ENCODE measurements at regions not wholly inside any gene's neighbourhood (a gene's known extent, or its start where the extent isn't known, plus 50 kb on each side); places are given as distances from the start of the nearest gene placed in this dataset.
"Not testable (repeated sequence)": the region's sequence is repeated elsewhere in the genome, so short reads cannot be mapped to it uniquely, and the experiment has no call there.

- no peak for DNase-seq (ENCODE audit: low read depth in 2 of 2)
Measured at GRCh38 chr13:107821492-107821891, 393.8 kb downstream of the LIG4 start.

DNA sequence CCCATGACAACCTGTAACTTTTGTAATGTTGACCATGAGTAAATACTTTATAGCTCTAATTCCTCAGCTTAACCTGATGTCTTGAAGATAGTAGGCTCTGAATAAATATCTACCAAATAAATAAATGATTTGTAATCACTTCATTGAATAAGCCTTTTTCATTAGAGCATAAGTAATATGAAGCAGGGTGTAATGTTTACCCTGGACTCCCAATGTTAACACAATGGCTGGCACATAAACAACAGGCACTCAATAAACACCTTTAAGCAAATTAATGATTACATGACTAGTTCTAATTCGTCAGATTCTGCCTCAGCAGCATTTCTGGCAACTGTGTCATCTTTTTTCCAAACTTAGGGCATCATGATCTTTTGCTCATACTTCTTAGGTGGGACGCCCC, 396.3 kb downstream of the LIG4 start:
- no peak for DNase-seq (ENCODE audit: low read depth in 2 of 2)

DNA sequence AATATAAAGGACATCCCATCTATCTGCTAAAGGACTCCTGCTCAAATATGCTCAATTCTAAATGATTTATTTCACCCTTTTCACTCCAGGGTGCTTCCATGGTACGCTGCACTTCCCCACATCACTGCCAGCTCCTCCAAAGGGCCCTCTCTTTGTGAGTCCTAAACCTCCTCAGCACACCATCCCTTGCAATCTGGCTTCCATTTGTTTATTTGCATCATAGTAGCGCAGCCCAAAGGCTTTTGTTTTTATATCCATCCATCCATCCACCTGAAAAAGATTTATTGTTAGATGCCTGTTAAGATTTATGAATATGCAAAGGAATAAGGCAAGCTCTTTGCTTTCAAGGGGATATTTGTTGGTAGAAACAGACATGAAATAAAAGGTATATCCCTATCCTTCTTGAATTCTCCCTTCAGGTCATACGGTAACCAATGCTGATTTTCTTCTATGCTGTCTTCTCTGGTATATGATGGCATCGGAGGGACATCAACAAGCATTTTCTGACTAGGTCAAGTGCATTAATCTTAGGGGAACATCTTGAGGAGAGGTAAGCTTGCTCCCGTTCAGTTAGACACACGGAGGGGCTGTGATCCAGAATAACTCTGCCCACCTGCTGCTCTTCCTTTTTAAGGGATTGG, 397.6 kb downstream of the LIG4 start:
- DNase-seq (ENCODE audit: low read depth in 2 of 2): no peak

DNA sequence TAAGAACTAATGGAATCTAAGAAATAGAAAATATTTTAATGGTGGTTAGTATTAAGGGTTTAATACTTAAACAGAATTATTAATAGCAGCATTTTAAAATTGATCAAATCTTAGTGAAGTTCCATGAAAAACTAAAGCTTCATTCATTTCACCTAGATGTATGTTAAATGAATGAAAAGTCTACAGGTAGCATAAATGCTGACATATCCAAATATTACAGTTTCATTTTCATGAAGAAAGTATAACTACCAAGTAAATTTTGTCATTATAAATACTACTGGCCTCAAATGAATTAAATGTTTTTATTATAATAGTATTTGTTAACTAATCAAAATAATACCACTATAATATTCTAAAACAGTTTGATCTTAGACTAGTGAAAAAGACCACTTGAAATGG, 403.3 kb downstream of the LIG4 start:
- no peak for DNase-seq (ENCODE audit: low read depth in 2 of 2)

DNA sequence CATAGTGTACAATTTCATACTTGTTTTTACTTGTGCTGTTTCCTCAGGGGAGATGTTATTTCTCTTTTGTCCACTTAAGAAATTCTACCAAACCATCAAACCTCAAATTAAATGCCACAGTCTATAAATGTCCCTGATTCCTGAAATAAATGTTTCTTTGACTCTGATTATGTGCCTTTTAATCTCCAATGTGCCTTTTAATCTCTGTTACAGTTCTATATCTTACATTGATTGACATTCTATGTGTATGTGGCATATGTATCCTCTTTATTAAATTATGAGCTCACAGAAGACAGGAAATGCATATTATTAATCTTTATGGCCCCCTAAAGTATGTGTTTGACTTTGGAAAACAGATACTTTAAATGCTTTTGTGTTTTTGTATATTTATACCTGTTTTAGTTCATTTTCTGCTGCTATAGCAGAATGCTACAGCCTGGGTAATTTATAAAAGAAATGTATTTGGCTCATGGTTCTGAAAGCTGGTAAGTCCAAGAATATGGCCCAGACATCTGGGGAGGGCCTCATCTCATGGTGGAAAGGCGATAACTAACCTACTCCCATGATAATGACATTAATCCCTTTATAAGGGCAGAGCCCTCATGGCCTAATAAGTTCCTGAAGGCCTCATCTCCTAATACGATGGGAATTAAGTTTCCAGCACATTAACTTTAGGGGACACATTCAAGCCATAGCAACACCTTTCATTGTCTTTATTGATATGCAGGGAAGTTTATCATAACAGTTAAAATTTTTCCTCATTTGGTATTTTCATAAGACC, 403.9 kb downstream of the LIG4 start:
- DNase-seq (ENCODE audit: low read depth in 2 of 2): no peak

DNA sequence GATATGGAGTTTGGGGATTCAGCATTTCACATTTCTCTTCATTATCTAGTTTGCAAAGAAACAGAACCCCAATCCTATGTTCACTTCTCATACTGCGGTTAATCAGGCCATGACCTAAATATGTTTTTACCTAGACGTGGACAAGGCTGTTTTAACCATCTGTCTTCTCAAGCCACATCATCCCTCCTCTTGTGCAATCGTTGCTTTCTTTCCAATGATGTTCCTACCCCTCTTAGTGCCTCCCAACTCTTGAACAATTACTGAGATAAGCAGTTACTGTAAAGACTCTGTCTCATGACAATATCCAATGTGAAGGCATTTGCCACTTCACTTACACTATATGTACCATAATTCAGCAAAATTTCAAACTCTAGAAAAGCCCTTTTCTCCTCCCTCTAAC, 406.2 kb downstream of the LIG4 start:
- DNase-seq (ENCODE audit: low read depth in 2 of 2): no peak

DNA sequence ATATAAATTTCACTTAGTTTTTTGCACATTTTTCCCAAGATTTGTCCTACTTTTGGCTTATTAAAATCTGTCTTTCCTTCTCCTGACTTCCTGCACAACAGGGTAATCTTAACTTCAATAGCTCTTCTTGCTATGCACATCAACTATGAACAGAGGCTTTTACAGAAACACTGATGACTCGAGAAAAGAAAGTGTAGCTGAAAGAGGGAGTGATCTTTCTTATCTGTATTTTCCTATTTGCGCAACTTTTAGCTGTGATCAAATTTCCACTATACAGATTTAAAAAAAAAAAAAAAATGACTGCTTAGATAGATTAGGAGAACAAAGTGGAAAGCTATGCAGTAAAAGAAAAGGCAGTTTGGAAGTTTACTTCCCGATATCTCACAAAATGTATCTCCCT, 406.9 kb downstream of the LIG4 start:
- DNase-seq (ENCODE audit: low read depth in 2 of 2): no peak

- no peak for DNase-seq (ENCODE audit: low read depth in 2 of 2)
Measured at GRCh38 chr13:107807306-107808073, 407.8 kb downstream of the LIG4 start.

DNA sequence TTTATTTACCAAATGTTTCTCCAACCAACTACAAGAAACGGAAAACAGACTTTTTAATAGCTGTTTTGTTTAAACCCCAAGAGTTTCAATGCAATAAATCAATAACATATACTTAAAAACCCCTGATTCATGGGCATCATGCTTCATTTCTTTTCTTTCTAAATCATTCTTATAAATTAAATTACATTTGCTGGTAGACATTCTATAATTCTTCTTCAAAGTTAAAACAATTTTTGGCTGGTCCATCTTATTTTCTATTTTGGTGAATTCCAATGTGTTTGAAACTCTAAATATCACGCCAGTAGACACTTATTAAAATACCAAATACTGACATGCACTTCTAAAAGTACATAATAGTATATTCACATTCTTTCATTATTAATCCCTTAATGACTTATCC, 408.6 kb downstream of the LIG4 start:
- no peak for DNase-seq (ENCODE audit: low read depth in 2 of 2)

- no peak for DNase-seq (ENCODE audit: low read depth in 2 of 2)
Measured at GRCh38 chr13:107803822-107804495, 411.4 kb downstream of the LIG4 start.

GRCh38 chr13:107801621-107802020, 413.7 kb downstream of the LIG4 start:
- DNase-seq (ENCODE audit: low read depth in 2 of 2): no peak

DNA sequence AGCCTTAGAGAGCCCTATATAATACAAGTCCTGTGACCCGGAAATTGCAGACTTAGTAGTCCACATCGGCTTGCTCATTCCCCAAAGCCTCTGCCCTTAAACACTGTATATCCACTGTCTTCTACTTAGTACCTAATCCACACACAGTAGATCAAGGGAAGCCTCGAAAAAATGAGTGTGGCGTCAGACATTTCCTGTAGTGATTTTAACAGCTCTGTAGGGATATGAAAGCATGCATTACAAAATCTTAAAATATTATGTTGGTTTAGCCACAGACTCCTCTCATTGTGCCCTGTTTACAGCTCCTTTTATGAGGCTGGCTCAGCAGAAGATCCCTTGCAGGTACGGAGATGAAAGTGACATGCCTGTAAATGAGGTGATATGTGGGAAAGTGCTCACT, 416.3 kb downstream of the LIG4 start:
- no peak for DNase-seq (ENCODE audit: low read depth in 2 of 2)

DNA sequence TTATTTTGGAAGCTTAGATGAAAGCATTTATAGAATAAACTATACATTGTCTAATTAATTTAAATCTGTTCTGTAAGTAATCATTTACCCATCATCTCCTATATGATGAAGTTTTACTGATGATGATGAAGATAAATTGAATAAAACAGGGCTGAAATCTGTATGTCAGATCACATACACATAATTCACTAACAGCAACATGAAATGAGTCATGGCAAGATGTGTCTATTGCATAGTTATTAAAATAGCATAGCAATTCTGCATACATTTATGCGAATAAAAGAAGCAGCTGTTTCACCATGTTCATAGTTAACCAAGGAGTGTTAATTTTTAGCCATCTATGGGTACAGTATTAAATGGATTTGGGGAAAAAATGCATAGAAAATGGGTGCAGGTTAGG, 424.9 kb downstream of the LIG4 start:
- DNase-seq (ENCODE audit: low read depth in 2 of 2): no peak

DNA sequence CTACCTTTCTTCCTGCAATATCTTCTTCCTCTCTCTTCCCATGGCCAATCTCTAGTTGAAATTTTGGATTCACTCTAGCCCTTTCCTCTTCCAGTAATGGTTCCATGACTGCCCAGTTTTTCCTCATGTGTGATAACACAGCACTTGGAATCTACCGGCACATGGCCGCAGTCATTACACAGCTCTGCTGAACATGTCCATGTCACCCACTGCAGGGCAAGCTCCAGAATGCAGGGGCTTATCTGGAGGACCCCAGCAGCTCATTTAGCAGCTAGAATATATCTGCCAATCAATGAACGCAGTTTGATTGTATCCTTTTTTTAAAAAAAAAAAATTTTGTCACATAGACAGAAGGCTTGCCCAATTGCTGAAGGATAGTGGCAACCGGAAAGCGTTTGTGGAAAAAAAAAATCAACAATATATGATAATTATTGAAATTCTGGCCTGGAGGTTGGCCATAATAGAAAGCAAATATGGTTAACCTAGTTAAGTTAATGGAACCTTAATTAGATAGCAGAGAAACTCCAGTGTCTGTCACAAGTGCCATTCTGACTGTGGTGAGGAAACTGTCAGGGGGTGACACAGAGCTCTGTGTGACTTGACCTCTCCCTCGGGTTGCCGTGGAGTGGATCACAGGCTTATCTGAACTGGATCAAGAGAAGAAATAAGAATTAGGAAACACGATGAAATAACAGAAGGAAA, 426.7 kb downstream of the LIG4 start:
- no peak for DNase-seq (ENCODE audit: low read depth in 2 of 2)

DNA sequence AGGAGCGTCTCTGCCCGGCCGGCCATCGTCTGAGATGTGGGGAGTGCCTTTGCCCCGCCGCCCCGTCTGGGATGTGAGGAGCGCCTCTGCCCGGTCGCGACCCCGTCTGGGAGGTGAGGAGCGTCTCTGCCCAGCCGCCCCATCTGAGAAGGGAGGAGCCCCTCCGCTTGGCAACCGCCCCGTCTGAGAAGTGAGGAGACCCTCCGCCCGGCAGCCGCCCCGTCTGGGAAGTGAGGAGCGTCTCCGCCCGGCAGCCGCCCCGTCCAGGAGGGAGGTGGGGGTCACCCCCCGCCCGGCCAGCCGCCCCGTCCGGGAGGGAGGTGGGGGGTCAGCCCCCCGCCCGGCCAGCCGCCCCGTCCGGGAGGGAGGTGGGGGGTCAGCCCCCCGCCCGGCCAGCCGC, 432.7 kb downstream of the LIG4 start:
- DNase-seq (ENCODE audit: low read depth in 2 of 2): not testable (repeated sequence)

GRCh38 chr13:107778094-107778493, 437.2 kb downstream of the LIG4 start:
- DNase-seq (ENCODE audit: low read depth in 2 of 2): no peak

- no peak for DNase-seq (ENCODE audit: low read depth in 2 of 2)
Measured at GRCh38 chr13:107770541-107770940, 444.8 kb downstream of the LIG4 start.

GRCh38 chr13:107767119-107767518, 448.2 kb downstream of the LIG4 start:
- DNase-seq (ENCODE audit: low read depth in 2 of 2): no peak

- no peak for DNase-seq (ENCODE audit: low read depth in 2 of 2)
Measured at GRCh38 chr13:107765724-107766401, 449.5 kb downstream of the LIG4 start.

- no peak for DNase-seq (ENCODE audit: low read depth in 2 of 2)
Measured at GRCh38 chr13:107764046-107764445, 451.3 kb downstream of the LIG4 start.

DNA sequence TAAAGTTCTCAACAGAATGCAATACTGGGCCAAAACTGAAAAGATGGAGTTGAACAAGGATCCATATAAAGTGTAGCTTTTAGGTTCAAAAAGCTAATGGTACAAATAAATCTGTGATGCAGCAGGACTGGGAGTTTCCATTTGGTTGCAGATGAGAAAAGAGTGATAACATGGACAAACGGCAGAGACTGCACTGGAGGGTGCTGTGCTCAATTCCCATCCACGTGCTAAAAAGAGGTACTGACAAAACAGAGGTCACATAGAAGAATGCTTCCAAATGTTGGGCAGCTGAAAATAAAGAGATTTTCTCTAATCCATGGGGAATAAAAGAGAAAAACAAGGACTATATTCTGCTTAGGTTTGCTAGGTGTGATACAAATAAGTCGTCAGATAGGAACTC, 461.6 kb downstream of the LIG4 start:
- no peak for DNase-seq (ENCODE audit: low read depth in 2 of 2)
